Heart right ventricle (tissue), 16 donors: ENCODE measurements at regions not wholly inside any gene's neighbourhood (a gene's known extent, or its start where the extent isn't known, plus 50 kb on each side); places are given as distances from the start of the nearest gene placed in this dataset.

ENCODE experiments used
- ATAC-seq, 8 donors: fragments of 200-7000 bp; cut with Tn5 transposase; one replicate each; pipeline ENCODE4 v1.9.1; 2020; ENCODE audit warnings: mild to moderate bottlenecking in 8 of 8, moderate library complexity in 8 of 8, moderate number of reproducible peaks in 1 of 8
- DNase-seq, 2 donors: peaks; one replicate each; pipeline ENCODE4 v3.0.0-alpha.2; 2020
- H3K27ac ChIP-seq, 10 donors: fragments of 200-600 bp; sonication (generic) in 2 of 10; one replicate each; pipeline versions ENCODE4 v1.5.0 to v1.8.0; 2020 to 2022; ENCODE audit warnings: mild to moderate bottlenecking in 3 of 10
- H3K27me3 ChIP-seq, 7 donors: fragments of 200-600 bp; one replicate each; pipeline ENCODE4 v1.8.0; 2021 to 2022; ENCODE audit warnings: mild to moderate bottlenecking in 2 of 7
- H3K36me3 ChIP-seq, 9 donors: fragments of 200-600 bp; sonication (generic) in 1 of 9; one replicate each; pipeline versions ENCODE4 v1.5.0 to v1.8.0; 2020 to 2022; ENCODE audit warnings: mild to moderate bottlenecking in 2 of 9
- H3K4me1 ChIP-seq, 9 donors: fragments of 200-600 bp; sonication (generic) in 1 of 9; one replicate each; pipeline versions ENCODE4 v1.5.0 to v1.8.0; 2020 to 2022; ENCODE audit warnings: mild to moderate bottlenecking in 4 of 9
- H3K4me3 ChIP-seq, 10 donors: fragments of 200-600 bp; sonication (generic) in 2 of 10; one replicate each; pipeline versions ENCODE4 v1.5.0 to v1.8.0; 2020 to 2022; ENCODE audit warnings: mild to moderate bottlenecking in 7 of 10, moderate library complexity in 2 of 10
- H3K9me3 ChIP-seq, 11 donors: fragments of 200-600 bp in 10 of 11; sonication (generic) in 2 of 11; one replicate each; pipeline versions ENCODE4 v1.5.0 to v1.8.0; 2013 to 2022; ENCODE audit warnings: mild to moderate bottlenecking in 2 of 11, control low read depth in 1 of 11, moderate library complexity in 1 of 11
- WGBS, 2 donors: extraction: QIAGEN DNeasy Blood & Tissue Kit; methylation state at CpG; one replicate each; pipeline ENCODE4 v1.1.7; 2013; ENCODE audit warnings: inconsistent platforms in 1 of 2; 5-methylcytosine and 5-hydroxymethylcytosine counted together
- intact Hi-C, 10 donors: fragments of 100-400 bp; cut with DNase I; formaldehyde crosslinking; loops; one replicate each; pipeline versions ENCODE4 v1.11.1 to v1.14.2; 2022
- TF ChIP-seq, protein P1 (sequence below), 9 donors: fragments of 200-600 bp; sonication (generic) in 2 of 9; IDR thresholded peaks; one replicate each; pipeline versions ENCODE4 v1.5.0 to v1.8.0; 2021 to 2022; ENCODE audit warnings: antibody characterized with exemption in 9 of 9, mild to moderate bottlenecking in 5 of 9, moderate library complexity in 1 of 9
- donor health status: Arrhythmogenic right ventricular cardiomyopathy.
- donor health status: ischemic (EF 13 %, LVEDD 7.1; RV severe dilation, severe dysfunction).
- donor health status: healthy with polysubstance abuse.
- donor health status: DM: no; HTN: yes; CAD: no.
- donor health status: DM: no; HTN: no; CAD: no.
- donor health status: ischemic (EF 25% LVEDD 6.9; RV normal size, moderate dysfunction).
- donor health status: ischemic (EF 25% LVEDD 5.7; RV mildly dilated, moderate dysfunction).
- donor health status: healthy.
- donor health status: DM: yes; HTN: yes; CAD: no.
- donor health status: Ischemic cardiomyopathy.
- donor health status: ischemic (EF 35%, LVEDD 5.7; RV mildly dilated, moderate dysfunction).
- donor health status: nonischemic (EF 11% LVEDD 7.7; RV severe dilation, severe dysfunction).
- donor health status: DM: yes; HTN: yes; CAD: no.
- donor health status: PGD.
- donor health status: ischemic (EF 29% LVEDD 5.4; RV normal size, mild dysfunction).
- donor health status: nonischemic (EF 23%, LVEDD 6.1; RV moderate dilation, normal function).

DNA sequence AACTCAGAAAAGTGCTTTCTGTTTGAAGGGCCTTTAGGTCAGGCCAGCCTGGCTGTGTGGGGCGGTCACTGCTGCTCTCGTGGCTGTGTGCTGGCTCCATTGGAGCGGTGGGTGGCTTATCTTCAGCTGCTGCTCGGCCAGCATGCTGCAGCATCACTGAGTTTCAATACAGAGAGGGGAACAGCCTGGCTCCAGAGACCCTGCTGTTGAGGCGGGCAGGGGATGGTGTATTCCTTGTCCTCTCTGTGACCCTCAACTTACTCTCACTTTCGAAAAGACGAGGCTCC, 248.5 kb upstream of the ONECUT1 start:
- WGBS, 2 donors = 34 to 39% methylated on average over 7 of the region's 7 CpGs
- intact Hi-C loops = no loop called here
- no peak for ATAC-seq

DNA sequence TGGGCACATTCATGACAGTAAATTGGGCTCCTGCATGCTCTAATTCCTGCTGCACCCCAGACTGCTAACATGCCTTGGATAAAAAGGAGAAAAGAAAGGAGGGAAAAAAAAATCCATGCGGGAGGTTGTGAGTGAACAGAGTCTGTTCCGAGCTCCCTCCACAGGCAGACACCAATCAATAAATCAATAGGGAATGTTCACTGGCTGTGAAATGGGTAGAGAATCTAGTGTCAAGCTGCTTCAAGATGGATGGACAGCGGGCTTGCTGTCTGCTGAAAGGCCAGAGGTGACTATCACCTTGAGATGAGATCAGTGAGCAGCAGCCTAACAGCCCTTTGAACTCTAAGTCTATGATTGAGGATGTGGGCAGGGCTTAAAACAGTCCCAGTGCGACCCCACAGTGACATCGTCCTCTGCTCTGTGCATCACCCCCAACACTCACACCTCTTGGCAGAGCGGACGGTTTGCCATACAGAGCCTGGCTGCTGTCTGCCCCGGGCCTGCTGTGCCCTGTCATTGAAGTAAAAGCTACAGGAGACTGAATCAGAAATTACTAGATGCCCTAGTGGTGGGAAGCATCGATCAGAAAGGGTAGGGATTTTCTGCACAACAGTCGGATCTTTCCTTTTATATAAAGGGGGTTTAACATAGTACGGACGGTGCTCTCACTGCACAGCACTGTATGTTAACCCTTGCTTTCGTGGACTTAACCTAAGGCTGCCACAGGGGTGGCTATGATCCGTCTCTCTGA, 247.9 kb upstream of the ONECUT1 start:
- Histone ChIP-seq H3K9me3 (peaks cover 0 to 14% (median 4%) of the 10 kb centered on the region in 11 donors), H3K4me1 (no peaks in the 10 kb centered on the region), H3K36me3 (no peaks in the 10 kb centered on the region), H3K27me3 (peaks cover 0 to 19% (median 0%) of the 10 kb centered on the region in 7 donors), H3K4me3 (no peak overlapping the region), H3K27ac (no peak overlapping the region)
- no peak for DNase-seq
- TF ChIP-seq, protein P1, sequence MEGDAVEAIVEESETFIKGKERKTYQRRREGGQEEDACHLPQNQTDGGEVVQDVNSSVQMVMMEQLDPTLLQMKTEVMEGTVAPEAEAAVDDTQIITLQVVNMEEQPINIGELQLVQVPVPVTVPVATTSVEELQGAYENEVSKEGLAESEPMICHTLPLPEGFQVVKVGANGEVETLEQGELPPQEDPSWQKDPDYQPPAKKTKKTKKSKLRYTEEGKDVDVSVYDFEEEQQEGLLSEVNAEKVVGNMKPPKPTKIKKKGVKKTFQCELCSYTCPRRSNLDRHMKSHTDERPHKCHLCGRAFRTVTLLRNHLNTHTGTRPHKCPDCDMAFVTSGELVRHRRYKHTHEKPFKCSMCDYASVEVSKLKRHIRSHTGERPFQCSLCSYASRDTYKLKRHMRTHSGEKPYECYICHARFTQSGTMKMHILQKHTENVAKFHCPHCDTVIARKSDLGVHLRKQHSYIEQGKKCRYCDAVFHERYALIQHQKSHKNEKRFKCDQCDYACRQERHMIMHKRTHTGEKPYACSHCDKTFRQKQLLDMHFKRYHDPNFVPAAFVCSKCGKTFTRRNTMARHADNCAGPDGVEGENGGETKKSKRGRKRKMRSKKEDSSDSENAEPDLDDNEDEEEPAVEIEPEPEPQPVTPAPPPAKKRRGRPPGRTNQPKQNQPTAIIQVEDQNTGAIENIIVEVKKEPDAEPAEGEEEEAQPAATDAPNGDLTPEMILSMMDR (IDR thresholded peaks at IDR 0.05) = no peak
- WGBS, 2 donors = 47 to 53% methylated on average over 14 of the region's 14 CpGs
- no peak for ATAC-seq
- intact Hi-C loops = no loop called here

More for the DNA sequence above, 248.5 kb upstream of the ONECUT1 start:
- Histone ChIP-seq H3K9me3 (peaks cover 0 to 19% (median 4%) of the 10 kb centered on the region in 11 donors), H3K27ac (no peak overlapping the region), H3K36me3 (no peaks in the 10 kb centered on the region), H3K4me3 (no peak overlapping the region), H3K27me3 (peaks cover 0 to 19% (median 0%) of the 10 kb centered on the region in 7 donors), H3K4me1 (no peaks in the 10 kb centered on the region)
- TF ChIP-seq, protein P1 (IDR thresholded peaks at IDR 0.05) = no peak
- DNase-seq = no peak

DNA sequence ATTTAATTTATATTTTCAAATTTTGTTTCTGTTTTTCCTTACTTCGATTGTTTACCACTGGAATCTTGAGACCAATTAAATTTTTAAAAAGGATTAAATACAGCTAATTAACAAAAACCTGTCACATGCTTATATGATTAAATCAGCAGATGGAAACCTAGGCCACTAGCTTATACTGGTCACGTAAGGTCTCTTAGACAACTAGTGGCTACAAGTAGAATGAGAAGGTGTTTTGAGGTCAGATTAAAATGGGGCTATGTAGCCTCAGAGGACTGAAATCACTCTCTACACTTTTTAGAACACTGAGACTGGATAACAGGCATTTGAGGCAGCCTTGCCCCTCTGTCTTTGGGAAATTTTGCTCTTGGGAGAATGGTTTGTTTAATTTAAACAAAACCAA, 246.5 kb upstream of the ONECUT1 start:
- intact Hi-C loops = no loop called here
- Histone ChIP-seq H3K4me3 (no peak overlapping the region), H3K9me3 (peaks cover 0 to under 1% (median 0%) of the 10 kb centered on the region in 11 donors), H3K4me1 (no peaks in the 10 kb centered on the region), H3K27ac (no peak overlapping the region), H3K27me3 (peaks cover 0 to 19% (median 0%) of the 10 kb centered on the region in 7 donors), H3K36me3 (no peaks in the 10 kb centered on the region)
- WGBS, 2 donors = 54 to 55% methylated on average over 2 of the region's 2 CpGs
- TF ChIP-seq, protein P1 (IDR thresholded peaks at IDR 0.05) = no peak
- no peak for DNase-seq
- ATAC-seq = no peak

DNA sequence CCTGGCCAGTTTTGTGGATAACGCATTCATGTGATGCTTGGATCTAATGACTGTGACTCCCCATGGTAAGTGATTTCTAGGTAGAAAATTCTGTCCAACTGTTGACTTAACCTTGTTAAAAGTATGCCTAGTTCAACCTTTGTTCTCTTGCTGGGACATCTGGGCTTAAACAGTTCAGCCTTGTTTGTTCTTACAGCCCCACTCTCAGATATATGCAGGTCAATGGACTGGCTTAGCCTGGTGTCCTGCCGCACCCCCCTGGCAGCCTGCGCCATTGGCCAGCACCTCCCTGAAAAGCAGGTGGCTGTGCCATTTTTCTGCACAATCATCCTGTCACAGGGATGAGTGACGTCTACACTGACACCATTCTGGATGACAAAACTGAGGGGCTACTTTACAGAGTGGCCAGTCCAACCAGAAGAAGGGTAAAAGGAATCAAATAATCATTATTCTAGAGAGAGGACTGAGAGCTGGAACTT, 244.7 kb upstream of the ONECUT1 start:
- WGBS, 2 donors = 91% methylated on average over 4 of the region's 4 CpGs
- TF ChIP-seq, protein P1 (IDR thresholded peaks at IDR 0.05) = no peak
- Histone ChIP-seq H3K9me3 (no peaks in the 10 kb centered on the region), H3K4me3 (no peak overlapping the region), H3K27me3 (peaks cover 0 to 13% (median 0%) of the 10 kb centered on the region in 7 donors), H3K27ac (no peak overlapping the region), H3K36me3 (no peaks in the 10 kb centered on the region), H3K4me1 (no peaks in the 10 kb centered on the region)
- DNase-seq = no peak
- ATAC-seq = no peak
- intact Hi-C loops = no loop called here
